Activated gamma-delta T cell treated with anti-CD3 and anti-CD28 coated beads, Interleukin-2, amount 50 U/mL, for 16 hours (primary cell): ENCODE measurements at regions not wholly inside any gene's neighbourhood (a gene's known extent, or its start where the extent isn't known, plus 50 kb on each side); places are given as distances from the start of the nearest gene placed in this dataset.

ENCODE experiments used
- DNase-seq: peaks from one replicate; pipeline ENCODE4 v3.0.0-alpha.2; 2020; ENCODE audit warnings: low read depth

DNA sequence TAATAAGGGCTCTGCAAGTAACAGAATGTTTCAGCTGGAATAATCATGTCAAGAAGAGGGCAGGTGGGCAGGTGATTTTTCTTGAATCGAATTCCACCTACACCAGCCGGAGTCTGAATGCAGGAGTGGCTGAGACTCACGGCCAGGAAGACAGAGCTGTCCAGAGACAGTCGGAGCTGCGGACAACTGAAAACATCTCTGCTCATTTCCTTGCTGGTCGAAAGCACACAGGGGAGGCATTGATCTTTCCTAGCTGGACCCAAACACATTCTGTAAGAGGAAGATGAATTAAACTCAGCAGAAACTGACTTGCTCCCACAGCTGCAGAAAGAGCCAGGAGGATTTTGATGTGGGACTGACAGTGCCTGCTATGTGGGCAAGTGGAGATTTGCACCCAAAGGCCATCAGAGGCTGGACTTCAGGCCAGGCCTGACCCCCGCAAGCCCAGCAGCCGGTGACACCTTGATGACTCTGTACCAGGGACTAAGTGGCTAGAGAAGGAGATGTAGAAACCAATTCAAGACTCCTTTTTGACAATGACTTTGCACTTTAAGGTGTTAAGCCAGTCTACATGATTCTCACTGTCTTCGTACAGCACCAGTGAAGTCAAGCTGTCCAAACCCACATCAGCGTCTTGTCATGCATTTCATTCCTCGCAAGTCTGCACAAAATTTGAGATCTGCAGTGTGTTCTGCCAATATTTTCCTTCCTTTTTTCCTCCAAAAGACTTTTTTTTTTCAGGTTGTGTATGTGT lies 169.4 kb downstream of the TEX36 start:
- no peak for DNase-seq

- no peak for DNase-seq
These were observed 172.0 kb downstream of the TEX36 start for GRCh38 chr10:125510998-125511397.

DNA sequence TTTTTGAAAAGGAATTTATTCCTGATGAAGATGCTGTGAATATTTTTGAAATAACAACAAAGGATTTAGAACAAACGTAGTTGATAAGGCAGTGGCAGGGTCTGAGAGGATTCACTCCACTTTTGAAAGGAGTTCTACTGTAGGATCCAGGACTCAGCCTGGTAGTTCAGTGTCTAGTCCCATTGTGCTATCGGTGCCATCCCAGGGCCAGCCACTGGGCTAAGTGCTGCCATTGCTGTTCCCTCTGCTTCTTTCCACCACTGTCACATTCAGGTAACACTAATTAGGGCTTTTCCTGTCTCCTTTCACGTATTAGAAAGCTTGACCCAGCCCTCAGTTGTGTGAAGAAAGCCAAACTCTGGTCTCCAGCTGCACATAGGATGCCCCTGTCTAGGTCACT lies 177.3 kb downstream of the TEX36 start:
- DNase-seq: no peak

DNA sequence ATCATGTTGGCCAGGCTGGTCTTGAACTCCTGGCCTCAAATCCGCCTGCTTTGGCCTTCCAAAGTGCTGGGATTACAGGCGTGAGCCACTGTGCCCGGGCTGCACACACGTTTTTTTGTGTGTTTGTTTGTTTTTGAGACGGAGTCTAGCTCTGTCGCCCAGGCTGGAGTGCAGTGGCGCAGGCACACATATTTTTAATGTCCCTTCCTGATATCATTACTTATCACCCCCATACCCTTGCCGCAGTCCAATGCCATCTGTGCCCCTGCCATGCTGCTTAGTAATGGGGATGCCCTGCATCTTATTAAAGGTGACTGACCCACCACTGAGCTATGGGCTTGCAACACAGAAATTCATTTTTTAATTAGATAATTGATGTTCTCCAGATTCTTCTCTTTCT lies 180.7 kb downstream of the TEX36 start:
- no peak for DNase-seq

- no peak for DNase-seq
These were observed 187.6 kb downstream of the TEX36 start for GRCh38 chr10:125495386-125495785.

DNA sequence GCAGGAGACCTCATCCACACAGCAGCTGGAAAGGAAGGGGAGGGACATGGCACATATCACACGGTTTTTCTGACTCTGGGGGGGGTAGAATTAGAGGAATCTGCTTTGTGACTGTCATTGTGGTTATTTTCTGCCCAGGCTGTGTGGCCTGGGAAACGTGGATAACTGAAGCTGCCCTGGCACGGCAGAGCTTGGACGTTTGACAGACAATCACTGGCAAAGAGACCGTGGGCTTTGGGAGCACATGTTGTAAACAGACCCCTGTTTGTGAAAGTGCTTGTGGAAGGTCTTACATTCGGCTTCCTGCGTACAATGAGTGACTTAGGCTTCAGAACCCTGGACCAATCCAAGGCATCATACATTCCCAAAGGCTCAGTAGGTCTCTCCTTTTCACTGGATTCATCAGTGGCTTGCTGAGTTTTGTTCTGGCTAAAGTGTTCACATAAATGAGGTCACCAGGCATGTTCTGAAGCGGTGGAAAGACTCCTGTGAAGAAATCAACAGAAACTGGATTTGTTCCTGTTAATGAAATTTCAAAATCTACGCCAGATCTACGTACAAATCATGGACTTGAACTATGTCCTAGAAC lies 188.2 kb downstream of the TEX36 start:
- no peak for DNase-seq

DNA sequence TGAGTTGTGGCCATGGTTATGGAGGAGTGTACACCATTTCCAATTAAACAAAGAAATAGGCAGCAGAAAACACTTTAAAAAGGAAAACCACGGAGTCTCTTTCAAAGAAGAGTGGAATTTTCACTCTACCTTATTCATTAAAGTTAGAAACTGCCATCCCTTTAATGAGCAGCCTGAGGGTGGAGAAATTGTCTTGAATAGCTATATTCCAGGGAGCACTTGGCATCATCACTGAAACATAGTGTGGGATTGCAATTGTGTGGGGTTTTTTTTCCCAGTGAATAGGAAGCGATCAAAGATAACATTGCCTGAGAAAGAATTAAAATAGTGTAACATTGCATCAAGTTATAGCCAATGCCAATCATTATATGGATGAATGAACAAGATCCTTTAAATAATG lies 191.6 kb downstream of the TEX36 start:
- DNase-seq: no peak

DNA sequence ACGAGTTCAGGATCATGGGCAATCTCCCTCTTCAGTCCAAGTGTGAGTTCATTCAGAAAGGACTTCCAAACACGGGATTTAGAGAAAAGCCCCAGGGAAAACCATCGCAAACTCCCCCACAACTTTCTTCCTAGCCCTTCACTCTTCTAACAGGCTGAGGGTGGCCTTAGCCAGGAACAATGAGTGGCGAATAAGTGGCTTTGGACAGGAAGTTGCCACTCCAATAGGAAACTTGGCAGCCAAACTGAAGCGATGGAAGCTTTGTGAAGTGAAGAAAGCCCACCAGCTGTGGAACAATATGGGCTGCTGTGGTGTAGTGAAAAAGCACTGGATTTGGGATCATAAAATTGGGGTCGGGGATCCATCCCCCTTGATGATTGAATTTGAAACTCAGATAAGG lies 193.2 kb downstream of the TEX36 start:
- no peak for DNase-seq

- no peak for DNase-seq
These were observed 197.3 kb downstream of the TEX36 start for GRCh38 chr10:125485665-125486064.

DNA sequence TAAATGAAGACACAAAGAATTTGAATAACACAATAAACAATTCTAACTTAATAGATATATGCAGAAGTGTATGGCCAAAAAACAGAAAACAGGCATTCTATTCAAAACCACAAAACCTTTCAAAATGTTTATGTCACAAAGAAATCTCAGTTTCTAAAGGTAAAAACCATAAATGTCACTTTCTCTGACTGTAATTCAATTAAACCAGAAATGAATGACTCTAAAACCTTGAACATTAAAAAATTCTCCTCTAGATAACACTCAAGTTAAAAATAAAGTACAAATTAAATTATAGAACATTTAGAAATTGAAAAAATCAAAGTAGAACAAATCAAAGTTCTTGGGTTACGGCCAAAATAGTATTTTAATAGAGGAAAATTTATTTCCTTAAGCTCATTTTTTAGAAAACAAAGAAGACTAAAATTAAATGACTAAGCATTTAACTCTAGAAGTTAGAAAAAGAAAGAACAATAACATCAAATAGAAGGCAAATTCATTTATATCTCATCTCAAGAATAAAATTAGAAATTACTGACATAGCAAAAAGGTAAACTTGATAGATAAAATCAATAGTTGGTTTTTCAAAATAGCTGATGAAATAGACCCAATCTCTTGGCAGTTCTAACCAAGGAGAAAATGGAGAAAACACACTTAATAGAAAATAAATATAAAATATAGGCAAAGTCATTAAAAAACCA lies 198.8 kb downstream of the TEX36 start:
- no peak for DNase-seq

GRCh38 chr10:125482637-125483036 lies 200.3 kb downstream of the TEX36 start:
- no peak for DNase-seq

DNA sequence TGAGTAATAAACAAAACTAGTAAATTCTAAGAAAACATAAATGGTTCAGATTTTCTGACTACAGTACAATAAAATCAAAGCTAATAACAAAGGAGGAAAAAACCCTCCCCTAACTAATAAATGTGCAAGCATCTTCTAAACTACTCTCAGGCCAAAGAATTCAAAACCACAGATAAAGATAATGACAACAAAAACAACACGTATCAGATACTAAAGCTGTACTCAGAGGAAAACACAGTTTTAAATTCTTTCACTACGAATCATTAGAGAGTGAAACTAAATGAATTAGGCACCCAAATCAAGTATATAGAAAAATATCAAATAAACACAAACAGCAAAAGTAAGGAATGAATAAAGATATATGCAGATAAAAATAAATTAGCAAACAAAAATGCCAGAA lies 200.9 kb downstream of the TEX36 start:
- no peak for DNase-seq

GRCh38 chr10:125479059-125479458 lies 203.9 kb downstream of the TEX36 start:
- DNase-seq: no peak

- no peak for DNase-seq
These were observed 207.1 kb downstream of the TEX36 start for GRCh38 chr10:125475815-125476214.

GRCh38 chr10:125473143-125473793 lies 209.7 kb downstream of the TEX36 start:
- DNase-seq: no peak

DNA sequence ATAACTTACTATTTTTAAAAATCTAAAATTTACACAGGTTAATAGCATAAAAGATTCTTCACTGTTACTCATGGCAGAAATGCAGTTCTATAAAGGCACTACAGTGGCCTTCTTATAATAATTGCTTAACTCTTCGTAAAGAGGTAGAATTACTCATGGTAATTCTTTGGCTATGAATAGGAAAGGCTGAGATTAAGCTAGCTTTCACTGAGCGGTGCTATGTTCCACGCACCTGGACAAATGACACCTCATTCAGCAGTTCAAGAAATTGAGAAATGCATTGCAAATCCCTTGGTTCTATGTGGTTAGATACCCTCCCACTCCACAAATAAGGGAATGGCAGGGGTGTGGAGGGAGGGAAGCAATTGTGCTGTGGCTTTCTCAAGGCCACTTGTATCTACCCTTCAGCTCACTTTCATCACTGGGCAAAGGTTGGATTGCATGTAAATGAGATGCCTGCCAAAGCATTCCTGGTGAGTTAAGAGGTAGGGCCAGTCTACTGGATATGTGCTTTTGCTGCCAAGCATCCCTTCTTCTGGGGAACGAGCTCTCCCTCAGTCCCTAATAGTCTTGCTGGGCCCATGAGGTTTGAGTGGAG lies 210.9 kb downstream of the TEX36 start:
- DNase-seq: no peak

- no peak for DNase-seq
These were observed 214.7 kb downstream of the TEX36 start for GRCh38 chr10:125468278-125468677.

DNA sequence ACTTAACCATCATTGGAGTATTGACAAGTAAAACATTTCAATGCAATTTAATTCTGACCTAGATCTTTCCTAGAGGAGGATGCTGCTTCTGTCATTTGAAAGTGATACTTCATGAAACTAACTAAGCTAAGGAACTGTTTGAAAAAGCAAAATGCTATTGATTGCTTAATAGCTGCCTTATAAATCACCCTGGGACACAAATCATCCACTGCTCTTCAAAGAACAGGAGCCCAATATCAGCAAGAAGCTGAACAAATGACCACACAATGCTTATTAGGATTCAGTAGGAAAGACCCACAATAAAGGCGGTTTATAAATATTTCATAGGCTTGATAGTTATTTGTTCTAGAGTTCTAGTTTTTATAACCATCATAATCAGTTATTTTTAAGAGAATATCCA lies 216.3 kb downstream of the TEX36 start:
- DNase-seq: no peak

DNA sequence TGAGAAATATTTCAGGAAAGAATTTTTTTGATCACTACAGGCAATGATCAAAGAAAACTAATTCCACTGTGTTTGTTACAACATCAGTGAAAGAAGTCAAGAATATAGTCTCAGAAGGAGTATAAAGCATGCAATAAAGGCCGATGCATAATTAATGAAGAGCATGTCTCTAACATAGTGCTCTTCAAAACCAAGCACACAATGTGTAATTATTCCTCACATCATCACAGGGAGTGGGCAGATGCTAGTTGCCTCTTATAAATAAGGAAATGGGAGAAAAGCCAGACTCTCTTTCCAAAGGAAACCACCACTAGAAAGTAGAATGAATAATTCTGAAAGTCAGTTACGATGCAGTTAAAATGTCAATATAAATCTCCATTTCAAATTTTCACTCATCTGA lies 220.1 kb downstream of the TEX36 start:
- DNase-seq: no peak

- no peak for DNase-seq
These were observed 222.6 kb downstream of the TEX36 start for GRCh38 chr10:125460326-125460725.

GRCh38 chr10:125457406-125457805 lies 225.6 kb downstream of the TEX36 start:
- DNase-seq: no peak

DNA sequence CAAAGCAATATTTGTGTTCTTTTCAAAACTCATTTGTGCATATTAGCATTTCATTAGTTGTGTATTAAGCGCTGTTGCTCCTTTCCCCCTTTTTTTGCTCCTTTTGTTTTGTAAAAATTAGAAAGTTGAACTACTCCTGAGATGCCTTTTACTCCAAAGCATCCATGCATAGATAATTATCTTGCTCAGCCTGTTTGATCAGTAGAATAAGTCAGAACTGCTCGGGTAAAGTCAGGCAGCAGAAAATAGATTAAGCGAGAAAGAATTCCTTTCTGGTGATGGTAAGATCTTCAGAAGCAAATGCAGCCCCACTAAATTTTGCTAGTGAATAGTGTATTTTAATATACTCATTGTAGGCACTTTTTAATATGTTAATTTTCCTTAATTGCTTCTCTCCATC lies 227.1 kb downstream of the TEX36 start:
- DNase-seq: no peak

DNA sequence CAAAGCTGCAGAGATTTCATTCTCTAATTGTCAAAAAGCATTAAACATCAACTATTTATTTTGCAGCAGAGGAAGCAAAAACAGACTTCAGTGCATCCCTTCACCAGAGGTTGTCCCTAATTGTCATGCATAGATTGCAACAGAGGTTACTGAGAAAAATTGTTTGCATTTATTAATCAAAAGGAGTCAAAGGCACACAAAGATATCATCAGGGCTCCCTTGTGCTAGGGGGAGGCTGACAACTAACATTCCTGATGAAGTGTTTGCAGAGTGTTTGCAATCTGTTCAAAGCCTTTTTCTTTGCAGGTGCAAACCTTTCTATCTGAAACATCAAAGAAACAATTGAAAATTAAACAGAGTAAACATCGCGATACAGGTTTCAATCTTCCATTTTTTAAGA lies 227.5 kb downstream of the TEX36 start:
- DNase-seq: no peak
